Effector CD4-positive, alpha-beta T cell (primary cell): ENCODE measurements at regions not wholly inside any gene's neighbourhood (a gene's known extent, or its start where the extent isn't known, plus 50 kb on each side); places are given as distances from the start of the nearest gene placed in this dataset.
"Not testable (repeated sequence)": the region's sequence is repeated elsewhere in the genome, so short reads cannot be mapped to it uniquely, and the experiment has no call there.

Experiments
- DNase-seq: peaks from one replicate; pipeline ENCODE4 v3.0.0-alpha.2; 2020

GRCh38 chr6:140427842-140428241, 1053.4 kb upstream of the CITED2 start:
- no peak for DNase-seq

GRCh38 chr6:140414966-140415620, 1040.6 kb upstream of the CITED2 start:
- DNase-seq: no peak

GRCh38 chr6:140403020-140403419, 1028.6 kb upstream of the CITED2 start:
- no peak for DNase-seq

- no peak for DNase-seq
Observed at GRCh38 chr6:140401761-140402160, 1027.3 kb upstream of the CITED2 start.

- no peak for DNase-seq
Observed at GRCh38 chr6:140398076-140398475, 1023.6 kb upstream of the CITED2 start.

GRCh38 chr6:140397106-140397505, 1022.7 kb upstream of the CITED2 start:
- no peak for DNase-seq

GRCh38 chr6:140393665-140394540, 1019.5 kb upstream of the CITED2 start:
- DNase-seq: no peak

- no peak for DNase-seq
Observed at GRCh38 chr6:140388815-140389214, 1014.4 kb upstream of the CITED2 start.

- DNase-seq: no peak
Observed at GRCh38 chr6:140388192-140388802, 1013.8 kb upstream of the CITED2 start.

- DNase-seq: no peak
Observed at GRCh38 chr6:140385679-140386078, 1011.2 kb upstream of the CITED2 start.

- DNase-seq: no peak
Observed at GRCh38 chr6:140382355-140382754, 1007.9 kb upstream of the CITED2 start.

- no peak for DNase-seq
Observed at GRCh38 chr6:140380427-140381218, 1006.2 kb upstream of the CITED2 start.

- DNase-seq: no peak
Observed at GRCh38 chr6:140379919-140380318, 1005.5 kb upstream of the CITED2 start.

- no peak for DNase-seq
Observed at GRCh38 chr6:140376209-140376608, 1001.8 kb upstream of the CITED2 start.

GRCh38 chr6:140373728-140374127, 999.3 kb upstream of the CITED2 start:
- not testable (repeated sequence) for DNase-seq

GRCh38 chr6:140372064-140372463, 997.6 kb upstream of the CITED2 start:
- no peak for DNase-seq

GRCh38 chr6:140370976-140371870, 996.8 kb upstream of the CITED2 start:
- no peak for DNase-seq

GRCh38 chr6:140370441-140370840, 996.0 kb upstream of the CITED2 start:
- DNase-seq: no peak

- DNase-seq: no peak
Observed at GRCh38 chr6:140366991-140367390, 992.5 kb upstream of the CITED2 start.

- DNase-seq: no peak
Observed at GRCh38 chr6:140364916-140365315, 990.5 kb upstream of the CITED2 start.

- DNase-seq: no peak
Observed at GRCh38 chr6:140360651-140361050, 986.2 kb upstream of the CITED2 start.

- DNase-seq: no peak
Observed at GRCh38 chr6:140355476-140355875, 981.0 kb upstream of the CITED2 start.
